ENCODE measurements at regions not wholly inside any gene's neighbourhood (a gene's known extent, or its start where the extent isn't known, plus 50 kb on each side); places are given as distances from the start of the nearest gene placed in this dataset.

DNA sequence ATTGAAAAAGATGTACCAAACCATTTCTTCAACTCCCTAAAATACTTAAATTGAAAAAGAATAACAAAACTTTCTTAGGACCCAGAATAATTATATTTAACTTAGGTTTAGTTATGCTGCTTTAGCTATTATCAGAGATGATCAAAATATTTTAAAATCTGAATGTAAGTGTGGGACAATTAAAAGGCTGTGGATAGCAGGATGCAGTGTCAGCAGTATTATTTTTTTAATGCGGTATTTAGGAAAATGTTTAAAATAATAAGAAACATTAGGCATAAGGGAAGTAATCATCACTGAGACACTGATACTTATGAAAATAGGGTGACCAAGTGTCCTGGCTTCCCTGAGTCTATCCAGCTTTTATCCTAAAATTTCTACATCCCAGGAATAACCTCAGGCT is 161.5 kb upstream of the PTCHD4 start:
- ChIA-PET CTCF (no interaction called here), POLR2A (no interaction called here), SMC1A (ENCODE audit: uncharacterized antibody, unreplicated experiment) (interaction anchor here (0.6 kb wide), 1 partner anchor 844 kb away, joined by 4 read pairs; no protein-coding TSS in a partner anchor), RAD21 (ENCODE audit: unreplicated experiment) (no interaction called here)
- no peak overlapping the region for H2AFZ ChIP-seq (ENCODE audit: control insufficient read depth, low read depth, low read length)
- ATAC-seq (no peak), FAIRE-seq (no peak), DNase-seq (ENCODE audit: low read depth, low spot score) (no peak)
- no peak overlapping the region for H3K9ac ChIP-seq (ENCODE audit: control insufficient read depth, insufficient read depth, low read length)
- in situ Hi-C loops (cut with MboI): no loop called here
- BruUV-seq (replicated peaks): no TSS peak
- H3K4me3 ChIP-seq: no peak overlapping the region
- TF ChIP-seq CHD2 (IDR thresholded peaks at IDR 0.05; ENCODE audit: borderline replicate concordance, low read depth, low read length): no peak
- TF ChIP-seq, protein P1, sequence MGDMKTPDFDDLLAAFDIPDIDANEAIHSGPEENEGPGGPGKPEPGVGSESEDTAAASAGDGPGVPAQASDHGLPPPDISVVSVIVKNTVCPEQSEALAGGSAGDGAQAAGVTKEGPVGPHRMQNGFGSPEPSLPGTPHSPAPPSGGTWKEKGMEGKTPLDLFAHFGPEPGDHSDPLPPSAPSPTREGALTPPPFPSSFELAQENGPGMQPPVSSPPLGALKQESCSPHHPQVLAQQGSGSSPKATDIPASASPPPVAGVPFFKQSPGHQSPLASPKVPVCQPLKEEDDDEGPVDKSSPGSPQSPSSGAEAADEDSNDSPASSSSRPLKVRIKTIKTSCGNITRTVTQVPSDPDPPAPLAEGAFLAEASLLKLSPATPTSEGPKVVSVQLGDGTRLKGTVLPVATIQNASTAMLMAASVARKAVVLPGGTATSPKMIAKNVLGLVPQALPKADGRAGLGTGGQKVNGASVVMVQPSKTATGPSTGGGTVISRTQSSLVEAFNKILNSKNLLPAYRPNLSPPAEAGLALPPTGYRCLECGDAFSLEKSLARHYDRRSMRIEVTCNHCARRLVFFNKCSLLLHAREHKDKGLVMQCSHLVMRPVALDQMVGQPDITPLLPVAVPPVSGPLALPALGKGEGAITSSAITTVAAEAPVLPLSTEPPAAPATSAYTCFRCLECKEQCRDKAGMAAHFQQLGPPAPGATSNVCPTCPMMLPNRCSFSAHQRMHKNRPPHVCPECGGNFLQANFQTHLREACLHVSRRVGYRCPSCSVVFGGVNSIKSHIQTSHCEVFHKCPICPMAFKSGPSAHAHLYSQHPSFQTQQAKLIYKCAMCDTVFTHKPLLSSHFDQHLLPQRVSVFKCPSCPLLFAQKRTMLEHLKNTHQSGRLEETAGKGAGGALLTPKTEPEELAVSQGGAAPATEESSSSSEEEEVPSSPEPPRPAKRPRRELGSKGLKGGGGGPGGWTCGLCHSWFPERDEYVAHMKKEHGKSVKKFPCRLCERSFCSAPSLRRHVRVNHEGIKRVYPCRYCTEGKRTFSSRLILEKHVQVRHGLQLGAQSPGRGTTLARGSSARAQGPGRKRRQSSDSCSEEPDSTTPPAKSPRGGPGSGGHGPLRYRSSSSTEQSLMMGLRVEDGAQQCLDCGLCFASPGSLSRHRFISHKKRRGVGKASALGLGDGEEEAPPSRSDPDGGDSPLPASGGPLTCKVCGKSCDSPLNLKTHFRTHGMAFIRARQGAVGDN (IDR thresholded peaks at IDR 0.05): no peak
- TF ChIP-seq, protein P2, sequence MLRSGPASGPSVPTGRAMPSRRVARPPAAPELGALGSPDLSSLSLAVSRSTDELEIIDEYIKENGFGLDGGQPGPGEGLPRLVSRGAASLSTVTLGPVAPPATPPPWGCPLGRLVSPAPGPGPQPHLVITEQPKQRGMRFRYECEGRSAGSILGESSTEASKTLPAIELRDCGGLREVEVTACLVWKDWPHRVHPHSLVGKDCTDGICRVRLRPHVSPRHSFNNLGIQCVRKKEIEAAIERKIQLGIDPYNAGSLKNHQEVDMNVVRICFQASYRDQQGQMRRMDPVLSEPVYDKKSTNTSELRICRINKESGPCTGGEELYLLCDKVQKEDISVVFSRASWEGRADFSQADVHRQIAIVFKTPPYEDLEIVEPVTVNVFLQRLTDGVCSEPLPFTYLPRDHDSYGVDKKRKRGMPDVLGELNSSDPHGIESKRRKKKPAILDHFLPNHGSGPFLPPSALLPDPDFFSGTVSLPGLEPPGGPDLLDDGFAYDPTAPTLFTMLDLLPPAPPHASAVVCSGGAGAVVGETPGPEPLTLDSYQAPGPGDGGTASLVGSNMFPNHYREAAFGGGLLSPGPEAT (IDR thresholded peaks at IDR 0.05; ENCODE audit: low read depth): no peak
- TF ChIP-seq RUNX3 (IDR thresholded peaks at IDR 0.05; ENCODE audit: low read length): no peak
- H3K27me3 ChIP-seq (replicated peaks in 1 of 2; ENCODE audit: control insufficient read depth in 2 of 2, insufficient read depth in 2 of 2, low read length in 1 of 2): no peaks in the 10 kb centered on the region
- no peak overlapping the region for H3K27ac ChIP-seq (ENCODE audit: control insufficient read depth, insufficient read depth)
- H3K4me1 ChIP-seq (ENCODE audit: control insufficient read depth, insufficient read depth, low read length): no peaks in the 10 kb centered on the region
- no peaks in the 10 kb centered on the region for H4K20me1 ChIP-seq (ENCODE audit: control insufficient read depth, insufficient read depth)
- H3K79me2 ChIP-seq (ENCODE audit: control insufficient read depth, insufficient read depth, low read length): no peaks in the 10 kb centered on the region
- no peak overlapping the region for H3K4me2 ChIP-seq (ENCODE audit: control insufficient read depth, insufficient read depth)
- H3K36me3 ChIP-seq (ENCODE audit: control insufficient read depth in 2 of 2, insufficient read depth in 2 of 2, low read length in 1 of 2): no peaks in the 10 kb centered on the region
- no peaks in the 10 kb centered on the region for H3K9me3 ChIP-seq (replicated peaks; ENCODE audit: control insufficient read depth, insufficient read depth, low read length)
- intact Hi-C loops (cut with micrococcal nuclease; ENCODE audit: unreplicated experiment): no loop called here
- 100% methylated on average over 1 of the region's 1 CpG for WGBS (ENCODE audit: insufficient coverage, insufficient replicate concordance, low lambda C conversion rate, missing lambda C conversion rate)

Data from GM12878 (cell line).